ENCODE measurements at regions not wholly inside any gene's neighbourhood (a gene's known extent, or its start where the extent isn't known, plus 50 kb on each side); places are given as distances from the start of the nearest gene placed in this dataset.
A peak's percentile ranks its signal among the peaks of the same experiment; 100 is the strongest.

DNA sequence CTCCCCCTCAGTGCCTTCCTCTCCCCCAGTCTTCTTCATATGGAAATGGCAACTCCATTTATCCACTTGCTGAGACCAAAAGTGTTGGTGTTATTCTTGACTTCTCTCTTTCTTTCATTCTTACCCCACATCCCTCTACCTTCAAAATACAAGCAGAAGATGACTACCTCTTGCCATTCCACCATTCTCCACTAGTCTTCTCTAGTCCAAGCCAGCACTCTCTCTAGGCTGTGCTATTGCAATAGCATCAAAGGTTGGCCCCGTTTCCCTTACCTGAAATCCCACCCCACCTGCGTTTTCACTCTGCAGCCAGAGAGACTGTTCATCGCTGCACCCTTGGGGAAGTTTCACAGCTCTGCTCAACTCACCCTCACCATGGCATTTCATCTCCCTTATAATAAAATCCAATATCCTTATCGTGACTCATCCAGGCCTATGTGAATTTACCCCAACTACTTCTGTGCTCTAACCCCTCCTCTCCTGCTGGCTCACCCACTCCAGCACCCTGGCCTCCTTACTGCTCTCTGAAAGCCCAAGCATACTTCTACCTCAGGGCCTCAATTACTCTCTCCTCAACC is 109.1 kb downstream of the LSM5 start:
- Histone ChIP-seq H3K9me3 (ENCODE audit: control insufficient read depth, low read depth, low read length) (no peaks in the 10 kb centered on the region), H3K79me2 (ENCODE audit: control insufficient read depth, insufficient read depth, low read length) (no peaks in the 10 kb centered on the region), H3K9ac (ENCODE audit: control insufficient read depth, extremely low read depth, insufficient read depth, low read length) (no peak overlapping the region), H3K4me1 (ENCODE audit: control insufficient read depth, extremely low read depth, insufficient read depth, low read length) (no peaks in the 10 kb centered on the region), H2AFZ (ENCODE audit: control insufficient read depth, low read length) (no peak overlapping the region), H3K4me2 (ENCODE audit: control insufficient read depth, extremely low read depth, insufficient read depth, low read depth, low read length) (no peak overlapping the region), H3K4me3 (ENCODE audit: control insufficient read depth in 2 of 3, extremely low read depth in 1 of 3, insufficient read depth in 2 of 3, low read depth in 1 of 3, low read length in 3 of 3) (no peak overlapping the region), H4K20me1 (ENCODE audit: control insufficient read depth, extremely low read depth, insufficient read depth, low read length) (no peaks in the 10 kb centered on the region), H3K36me3 (ENCODE audit: control insufficient read depth in 2 of 2, extremely low read depth in 1 of 2, insufficient read depth in 2 of 2, low read length in 2 of 2) (no peaks in the 10 kb centered on the region), H3K9me1 (ENCODE audit: control insufficient read depth, extremely low read depth, insufficient read depth, low read length) (no peaks in the 10 kb centered on the region), H3K27me3 (ENCODE audit: control insufficient read depth, extremely low read depth, insufficient read depth, low read length) (no peaks in the 10 kb centered on the region), H3K27ac (ENCODE audit: control insufficient read depth, insufficient read depth, low read length) (no peak overlapping the region)
- TF ChIP-seq, protein P1, sequence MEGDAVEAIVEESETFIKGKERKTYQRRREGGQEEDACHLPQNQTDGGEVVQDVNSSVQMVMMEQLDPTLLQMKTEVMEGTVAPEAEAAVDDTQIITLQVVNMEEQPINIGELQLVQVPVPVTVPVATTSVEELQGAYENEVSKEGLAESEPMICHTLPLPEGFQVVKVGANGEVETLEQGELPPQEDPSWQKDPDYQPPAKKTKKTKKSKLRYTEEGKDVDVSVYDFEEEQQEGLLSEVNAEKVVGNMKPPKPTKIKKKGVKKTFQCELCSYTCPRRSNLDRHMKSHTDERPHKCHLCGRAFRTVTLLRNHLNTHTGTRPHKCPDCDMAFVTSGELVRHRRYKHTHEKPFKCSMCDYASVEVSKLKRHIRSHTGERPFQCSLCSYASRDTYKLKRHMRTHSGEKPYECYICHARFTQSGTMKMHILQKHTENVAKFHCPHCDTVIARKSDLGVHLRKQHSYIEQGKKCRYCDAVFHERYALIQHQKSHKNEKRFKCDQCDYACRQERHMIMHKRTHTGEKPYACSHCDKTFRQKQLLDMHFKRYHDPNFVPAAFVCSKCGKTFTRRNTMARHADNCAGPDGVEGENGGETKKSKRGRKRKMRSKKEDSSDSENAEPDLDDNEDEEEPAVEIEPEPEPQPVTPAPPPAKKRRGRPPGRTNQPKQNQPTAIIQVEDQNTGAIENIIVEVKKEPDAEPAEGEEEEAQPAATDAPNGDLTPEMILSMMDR (optimal IDR thresholded peaks at IDR 0.05 in 1 of 3, IDR thresholded peaks at IDR 0.05 in 1 of 3, conservative IDR thresholded peaks at IDR 0.05 in 1 of 3; ENCODE audit: extremely low read depth in 1 of 3, insufficient read depth in 2 of 3, low read length in 3 of 3): peak in 2 of 3 experiments; percentile 2 to 17
- no peak for TF ChIP-seq EZH2 (IDR thresholded peaks at IDR 0.05; ENCODE audit: low read length)
- peak; percentile 5 for FAIRE-seq
- dilution Hi-C loops (cut with MboI; ENCODE audit: extremely low pct_ligation_motif_present, low sequenced_read_pairs): no loop called here
- no peak for DNase-seq (ENCODE audit: low read depth, low spot score)

DNA sequence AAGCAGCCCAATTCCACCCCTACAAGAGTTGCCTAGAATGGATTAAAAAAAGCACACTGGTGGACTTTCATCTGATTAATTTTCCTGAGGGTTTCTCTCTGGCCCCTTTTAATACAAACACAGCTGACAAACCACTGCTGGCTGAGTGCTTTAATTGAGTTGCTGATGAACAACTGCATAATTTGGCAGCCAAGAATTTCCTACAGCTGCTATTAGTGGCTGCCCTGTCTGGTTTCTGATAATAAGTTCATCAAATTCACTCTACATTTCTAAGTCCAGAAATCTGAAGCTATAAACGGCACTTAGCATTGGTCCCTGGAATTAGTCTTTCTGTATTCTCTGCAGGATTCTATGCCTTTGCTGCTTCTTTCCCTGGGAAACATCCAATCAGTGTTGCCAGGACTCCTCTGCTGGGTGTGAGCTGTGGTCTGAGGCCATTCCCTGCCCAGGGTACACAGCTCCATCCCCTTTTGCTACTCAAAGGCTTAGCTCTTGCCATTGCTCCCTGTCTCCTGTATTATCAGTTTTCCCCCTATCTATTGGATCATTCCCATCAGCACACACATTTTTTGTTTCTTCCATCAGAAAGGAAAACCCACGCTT is 110.6 kb downstream of the LSM5 start:
- H4K20me1 ChIP-seq (ENCODE audit: control insufficient read depth, extremely low read depth, insufficient read depth, low read length): no peaks in the 10 kb centered on the region
- dilution Hi-C loops (cut with MboI; ENCODE audit: extremely low pct_ligation_motif_present, low sequenced_read_pairs): no loop called here
- H3K9me3 ChIP-seq (ENCODE audit: control insufficient read depth, low read depth, low read length): no peaks in the 10 kb centered on the region
- H2AFZ ChIP-seq (ENCODE audit: control insufficient read depth, low read length): no peak overlapping the region
- no peak overlapping the region for H3K9ac ChIP-seq (ENCODE audit: control insufficient read depth, extremely low read depth, insufficient read depth, low read length)
- DNase-seq (ENCODE audit: low read depth, low spot score) (no peak), FAIRE-seq (no peak)
- no peaks in the 10 kb centered on the region for H3K27me3 ChIP-seq (ENCODE audit: control insufficient read depth, extremely low read depth, insufficient read depth, low read length)
- TF ChIP-seq, protein P1 (optimal IDR thresholded peaks at IDR 0.05 in 1 of 3, IDR thresholded peaks at IDR 0.05 in 1 of 3, conservative IDR thresholded peaks at IDR 0.05 in 1 of 3; ENCODE audit: extremely low read depth in 1 of 3, insufficient read depth in 2 of 3, low read length in 3 of 3): no peak
- no peak for TF ChIP-seq EZH2 (IDR thresholded peaks at IDR 0.05; ENCODE audit: low read length)
- no peaks in the 10 kb centered on the region for H3K9me1 ChIP-seq (ENCODE audit: control insufficient read depth, extremely low read depth, insufficient read depth, low read length)
- H3K4me3 ChIP-seq (ENCODE audit: control insufficient read depth in 2 of 3, extremely low read depth in 1 of 3, insufficient read depth in 2 of 3, low read depth in 1 of 3, low read length in 3 of 3): no peak overlapping the region
- no peaks in the 10 kb centered on the region for H3K4me1 ChIP-seq (ENCODE audit: control insufficient read depth, extremely low read depth, insufficient read depth, low read length)
- no peak overlapping the region for H3K27ac ChIP-seq (ENCODE audit: control insufficient read depth, insufficient read depth, low read length)
- no peaks in the 10 kb centered on the region for H3K79me2 ChIP-seq (ENCODE audit: control insufficient read depth, insufficient read depth, low read length)
- H3K4me2 ChIP-seq (ENCODE audit: control insufficient read depth, extremely low read depth, insufficient read depth, low read depth, low read length): no peak overlapping the region
- H3K36me3 ChIP-seq (ENCODE audit: control insufficient read depth in 2 of 2, extremely low read depth in 1 of 2, insufficient read depth in 2 of 2, low read length in 2 of 2): no peaks in the 10 kb centered on the region
